ENCODE measurements at regions not wholly inside any gene's neighbourhood (a gene's known extent, or its start where the extent isn't known, plus 50 kb on each side); places are given as distances from the start of the nearest gene placed in this dataset.

- no peak for DNase-seq (ENCODE audit: low spot score in 2 of 2)
- Histone ChIP-seq H3K4me1 (peaks cover 6% of the 10 kb centered on the region), H3K27ac (no peak overlapping the region), H3K36me3 (no peaks in the 10 kb centered on the region), H3K9me3 (no peaks in the 10 kb centered on the region), H3K27me3 (peaks cover 17% of the 10 kb centered on the region), H3K4me3 (no peak overlapping the region)
- no peak for TF ChIP-seq POLR2AphosphoS5 (IDR thresholded peaks at IDR 0.05)
- TF ChIP-seq, protein P1, sequence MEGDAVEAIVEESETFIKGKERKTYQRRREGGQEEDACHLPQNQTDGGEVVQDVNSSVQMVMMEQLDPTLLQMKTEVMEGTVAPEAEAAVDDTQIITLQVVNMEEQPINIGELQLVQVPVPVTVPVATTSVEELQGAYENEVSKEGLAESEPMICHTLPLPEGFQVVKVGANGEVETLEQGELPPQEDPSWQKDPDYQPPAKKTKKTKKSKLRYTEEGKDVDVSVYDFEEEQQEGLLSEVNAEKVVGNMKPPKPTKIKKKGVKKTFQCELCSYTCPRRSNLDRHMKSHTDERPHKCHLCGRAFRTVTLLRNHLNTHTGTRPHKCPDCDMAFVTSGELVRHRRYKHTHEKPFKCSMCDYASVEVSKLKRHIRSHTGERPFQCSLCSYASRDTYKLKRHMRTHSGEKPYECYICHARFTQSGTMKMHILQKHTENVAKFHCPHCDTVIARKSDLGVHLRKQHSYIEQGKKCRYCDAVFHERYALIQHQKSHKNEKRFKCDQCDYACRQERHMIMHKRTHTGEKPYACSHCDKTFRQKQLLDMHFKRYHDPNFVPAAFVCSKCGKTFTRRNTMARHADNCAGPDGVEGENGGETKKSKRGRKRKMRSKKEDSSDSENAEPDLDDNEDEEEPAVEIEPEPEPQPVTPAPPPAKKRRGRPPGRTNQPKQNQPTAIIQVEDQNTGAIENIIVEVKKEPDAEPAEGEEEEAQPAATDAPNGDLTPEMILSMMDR (IDR thresholded peaks at IDR 0.05), result peak in 1 of 2 donors; percentile 23
- WGBS, result 14% methylated on average over 30 of the region's 43 CpGs
These were observed 65.9 kb upstream of the ZNF599 start for GRCh38 chr19:34838753-34839431.

DNA sequence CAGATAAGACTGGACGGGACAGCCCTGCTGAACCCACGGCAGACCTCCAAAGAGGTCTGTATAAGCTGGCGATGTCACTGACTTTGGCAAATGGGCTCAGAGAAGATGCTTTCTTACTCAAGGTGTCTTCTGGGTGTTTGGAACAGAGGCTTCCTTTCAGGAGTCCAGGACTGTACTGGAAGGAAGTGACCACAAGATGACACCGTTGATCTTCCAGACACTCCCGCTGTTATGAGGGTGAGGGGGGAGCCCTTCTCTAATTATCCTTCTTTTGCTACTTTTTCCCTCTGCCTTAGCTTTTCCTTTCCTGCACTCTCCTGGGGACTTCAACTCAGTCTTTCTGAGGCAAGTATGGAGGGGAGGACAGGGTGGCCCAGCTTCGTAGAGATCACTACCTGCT lies 65.2 kb upstream of the ZNF599 start:
- Histone ChIP-seq H3K36me3 (no peaks in the 10 kb centered on the region), H3K27ac (no peak overlapping the region), H3K4me1 (peaks cover 6% of the 10 kb centered on the region), H3K4me3 (no peak overlapping the region), H3K27me3 (peaks cover 17% of the 10 kb centered on the region), H3K9me3 (no peaks in the 10 kb centered on the region)
- no peak for DNase-seq (ENCODE audit: low spot score in 2 of 2)
- 62% methylated on average over 6 of the region's 6 CpGs for WGBS
- TF ChIP-seq POLR2AphosphoS5 (IDR thresholded peaks at IDR 0.05), result no peak
- no peak for TF ChIP-seq POLR2A (IDR thresholded peaks at IDR 0.05)
- TF ChIP-seq, protein P1 (IDR thresholded peaks at IDR 0.05), result no peak
- TF ChIP-seq EP300 (IDR thresholded peaks at IDR 0.05), result no peak

GRCh38 chr19:34837262-34837661 lies 64.2 kb upstream of the ZNF599 start:
- WGBS, result 0% methylated on average over 1 of the region's 1 CpG
- Histone ChIP-seq H3K4me1 (peaks cover 6% of the 10 kb centered on the region), H3K27me3 (peaks cover 17% of the 10 kb centered on the region), H3K9me3 (no peaks in the 10 kb centered on the region), H3K4me3 (no peak overlapping the region), H3K27ac (no peak overlapping the region), H3K36me3 (no peaks in the 10 kb centered on the region)
- no peak for DNase-seq (ENCODE audit: low spot score in 2 of 2)
- no peak for TF ChIP-seq EP300 (IDR thresholded peaks at IDR 0.05)
- TF ChIP-seq, protein P1 (IDR thresholded peaks at IDR 0.05), result no peak
- TF ChIP-seq POLR2AphosphoS5 (IDR thresholded peaks at IDR 0.05), result no peak
- no peak for TF ChIP-seq POLR2A (IDR thresholded peaks at IDR 0.05)

DNA sequence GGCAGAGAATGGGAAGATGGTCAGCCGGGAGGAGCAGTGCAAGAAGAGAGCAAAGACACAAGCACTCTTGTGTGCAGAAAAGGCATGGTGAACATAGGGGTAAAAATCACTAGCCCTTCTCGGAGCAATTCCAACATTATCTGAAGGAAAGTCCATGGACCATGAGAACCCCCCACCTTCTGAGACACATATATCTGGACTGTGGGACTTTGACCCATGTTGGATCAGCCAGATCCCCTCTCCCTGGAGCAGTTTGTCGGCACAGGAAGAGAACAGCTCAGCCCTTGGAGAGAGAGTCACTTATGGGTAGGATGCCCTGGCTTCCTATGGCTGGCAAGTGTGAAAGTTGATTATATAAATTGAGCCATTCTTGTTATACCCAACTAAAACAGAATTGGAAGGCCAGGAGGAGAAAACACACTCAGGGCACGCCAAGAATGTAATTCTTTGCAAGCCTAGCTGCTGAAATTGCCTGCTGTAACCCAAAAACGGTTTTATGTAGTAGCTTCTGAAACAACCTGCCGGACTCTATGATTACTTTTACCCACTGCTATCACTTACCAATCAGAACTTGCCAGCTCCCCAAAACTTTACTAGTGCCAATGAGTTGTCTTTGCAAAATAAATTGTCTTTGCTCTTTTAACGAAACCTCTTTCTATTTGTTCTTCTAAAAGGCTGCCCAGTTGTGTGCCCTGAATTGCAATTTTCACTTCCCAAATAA lies 62.8 kb upstream of the ZNF599 start:
- no peak for DNase-seq (ENCODE audit: low spot score in 2 of 2)
- Histone ChIP-seq H3K4me1 (peaks cover 6% of the 10 kb centered on the region), H3K9me3 (no peaks in the 10 kb centered on the region), H3K27me3 (peaks cover 17% of the 10 kb centered on the region), H3K4me3 (no peak overlapping the region), H3K36me3 (no peaks in the 10 kb centered on the region), H3K27ac (no peak overlapping the region)
- WGBS, result 81% methylated on average over 7 of the region's 7 CpGs
- TF ChIP-seq POLR2A (IDR thresholded peaks at IDR 0.05), result no peak
- TF ChIP-seq POLR2AphosphoS5 (IDR thresholded peaks at IDR 0.05), result no peak
- no peak for TF ChIP-seq EP300 (IDR thresholded peaks at IDR 0.05)
- TF ChIP-seq, protein P1 (IDR thresholded peaks at IDR 0.05), result no peak

DNA sequence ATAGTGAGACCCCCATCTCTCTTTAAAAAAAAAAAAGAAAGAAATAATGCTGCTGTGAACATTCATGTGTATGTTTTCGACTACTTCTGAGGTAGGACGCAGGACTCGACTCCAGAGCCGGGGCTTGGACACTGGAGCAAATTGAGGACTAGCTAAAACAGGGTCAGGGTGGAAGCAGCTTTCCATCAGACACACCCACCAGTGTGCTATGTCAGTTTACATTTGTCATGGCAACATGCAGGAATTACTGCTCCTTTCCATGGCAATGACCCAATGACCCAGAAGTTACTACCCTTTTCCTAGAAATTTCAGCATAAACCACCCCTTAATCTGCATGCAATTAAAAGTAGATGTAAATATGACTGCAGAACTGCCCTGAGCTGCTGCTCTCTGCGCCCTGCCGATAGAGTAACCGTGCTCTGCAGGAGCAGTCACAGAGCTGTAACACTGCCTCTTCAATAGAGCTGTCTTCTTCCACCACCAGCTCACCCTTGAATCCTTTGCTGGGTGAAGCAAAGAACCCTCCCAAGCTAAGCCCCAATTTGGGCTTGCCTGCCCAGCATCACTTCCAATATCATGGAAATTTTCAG lies 61.6 kb upstream of the ZNF599 start:
- 84% methylated on average over 7 of the region's 7 CpGs for WGBS
- DNase-seq (ENCODE audit: low spot score in 2 of 2), result no peak
- no peak overlapping the region for H3K4me3 ChIP-seq
- H3K36me3 ChIP-seq, result no peaks in the 10 kb centered on the region
- TF ChIP-seq EP300 (IDR thresholded peaks at IDR 0.05), result no peak
- H3K27ac ChIP-seq, result no peak overlapping the region
- peaks cover 17% of the 10 kb centered on the region for H3K27me3 ChIP-seq
- H3K9me3 ChIP-seq, result no peaks in the 10 kb centered on the region
- peaks cover 6% of the 10 kb centered on the region for H3K4me1 ChIP-seq
